NB4 (cell line): ENCODE measurements at regions not wholly inside any gene's neighbourhood (a gene's known extent, or its start where the extent isn't known, plus 50 kb on each side); places are given as distances from the start of the nearest gene placed in this dataset.

Experiments
- DNase-seq: peaks from one replicate; pipeline ENCODE4 v3.0.0; 2010; ENCODE audit warnings: low read depth
- H3K4me3 ChIP-seq: one replicate; pipeline ENCODE4 v1.5.1; 2011; ENCODE audit warnings: mild to moderate bottlenecking, low read depth, low read length, moderate library complexity
- MYC ChIP-seq: IDR thresholded peaks from 2 replicates; pipeline ENCODE4 v1.6.1; 2011; ENCODE audit warnings: low read depth, low read length
- POLR2A ChIP-seq: IDR thresholded peaks from 2 replicates; pipeline ENCODE4 v1.6.1; 2011; ENCODE audit warnings: mild to moderate bottlenecking; ENCODE audit not compliant: insufficient read length; ENCODE audit errors: extremely low read depth
- TF ChIP-seq, protein P1 (sequence below): IDR thresholded peaks from one replicate; pipeline ENCODE4 v1.5.1; 2012; ENCODE audit warnings: low read depth, low read length
- TF ChIP-seq, protein P2 (sequence below): IDR thresholded peaks from 2 replicates; pipeline ENCODE4 v1.6.1; 2011; ENCODE audit warnings: low read depth, low read length

DNA sequence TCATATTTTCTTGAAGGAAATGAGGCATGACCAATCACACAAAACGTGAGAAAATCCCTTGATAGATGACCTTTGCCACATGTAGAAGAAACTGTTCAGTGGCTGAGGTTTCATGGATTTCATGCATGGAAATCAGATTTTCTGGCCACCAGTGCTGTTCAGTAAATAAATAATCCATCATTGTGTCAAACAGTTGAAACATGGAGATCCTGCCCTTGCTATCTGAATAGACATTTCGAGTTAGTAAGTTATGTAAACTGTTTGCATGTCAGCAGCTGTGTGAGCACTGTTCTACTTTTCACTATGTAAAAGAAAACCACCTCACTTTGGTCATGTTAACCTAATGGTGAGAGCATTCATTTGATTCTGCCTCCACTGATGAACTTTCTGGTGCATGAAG is 793.9 kb upstream of the EPHA7 start:
- no peak for DNase-seq

DNA sequence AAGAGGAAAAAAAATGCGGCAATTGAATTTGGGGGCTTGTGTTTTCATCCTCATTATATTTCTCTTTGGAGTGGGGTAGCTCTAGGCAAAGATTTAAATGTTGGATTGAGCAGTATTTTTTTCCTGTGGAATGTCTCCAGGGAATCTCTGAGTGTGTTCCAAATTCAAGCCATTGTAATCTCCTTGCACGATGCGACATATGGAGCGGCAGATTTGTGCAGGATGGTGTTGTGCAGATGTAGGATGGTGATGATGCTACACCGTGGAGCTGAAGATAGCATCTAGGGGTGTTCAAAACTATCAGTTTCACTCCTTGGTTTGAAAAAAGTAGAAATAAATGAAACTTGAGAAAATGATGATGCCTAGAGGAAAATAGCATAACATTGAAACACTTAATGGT is 777.5 kb upstream of the EPHA7 start:
- H3K4me3 ChIP-seq = no peak overlapping the region
- TF ChIP-seq POLR2A (no peak), MYC (no peak)
- TF ChIP-seq, protein P1, sequence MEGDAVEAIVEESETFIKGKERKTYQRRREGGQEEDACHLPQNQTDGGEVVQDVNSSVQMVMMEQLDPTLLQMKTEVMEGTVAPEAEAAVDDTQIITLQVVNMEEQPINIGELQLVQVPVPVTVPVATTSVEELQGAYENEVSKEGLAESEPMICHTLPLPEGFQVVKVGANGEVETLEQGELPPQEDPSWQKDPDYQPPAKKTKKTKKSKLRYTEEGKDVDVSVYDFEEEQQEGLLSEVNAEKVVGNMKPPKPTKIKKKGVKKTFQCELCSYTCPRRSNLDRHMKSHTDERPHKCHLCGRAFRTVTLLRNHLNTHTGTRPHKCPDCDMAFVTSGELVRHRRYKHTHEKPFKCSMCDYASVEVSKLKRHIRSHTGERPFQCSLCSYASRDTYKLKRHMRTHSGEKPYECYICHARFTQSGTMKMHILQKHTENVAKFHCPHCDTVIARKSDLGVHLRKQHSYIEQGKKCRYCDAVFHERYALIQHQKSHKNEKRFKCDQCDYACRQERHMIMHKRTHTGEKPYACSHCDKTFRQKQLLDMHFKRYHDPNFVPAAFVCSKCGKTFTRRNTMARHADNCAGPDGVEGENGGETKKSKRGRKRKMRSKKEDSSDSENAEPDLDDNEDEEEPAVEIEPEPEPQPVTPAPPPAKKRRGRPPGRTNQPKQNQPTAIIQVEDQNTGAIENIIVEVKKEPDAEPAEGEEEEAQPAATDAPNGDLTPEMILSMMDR = no peak
- TF ChIP-seq, protein P2, sequence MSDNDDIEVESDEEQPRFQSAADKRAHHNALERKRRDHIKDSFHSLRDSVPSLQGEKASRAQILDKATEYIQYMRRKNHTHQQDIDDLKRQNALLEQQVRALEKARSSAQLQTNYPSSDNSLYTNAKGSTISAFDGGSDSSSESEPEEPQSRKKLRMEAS = no peak
- DNase-seq = no peak

More for the DNA sequence above, 793.9 kb upstream of the EPHA7 start:
- no peak overlapping the region for H3K4me3 ChIP-seq
- TF ChIP-seq, protein P1 = no peak
- TF ChIP-seq MYC (no peak), POLR2A (no peak)
- TF ChIP-seq, protein P2 = no peak

DNA sequence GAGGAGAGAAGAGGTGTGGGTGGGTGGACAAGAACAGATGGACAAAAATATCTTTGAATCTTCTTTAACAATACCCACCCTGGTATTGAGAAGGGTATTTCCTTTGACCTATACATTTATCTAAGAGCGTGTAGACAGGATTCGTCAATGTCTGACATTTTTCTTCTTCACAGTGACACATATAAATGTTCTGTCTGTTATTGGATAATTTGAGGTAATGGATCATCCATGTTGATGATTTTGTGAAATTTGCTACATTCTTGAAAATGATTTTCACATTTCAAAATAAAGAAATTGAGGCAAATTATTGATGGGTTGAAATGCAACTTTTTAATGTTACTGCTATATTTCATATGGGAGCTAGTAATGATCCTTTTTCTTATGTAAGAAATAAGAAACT is 770.7 kb upstream of the EPHA7 start:
- TF ChIP-seq, protein P2 = no peak
- TF ChIP-seq POLR2A = no peak
- no peak for TF ChIP-seq MYC
- TF ChIP-seq, protein P1 = no peak
- no peak overlapping the region for H3K4me3 ChIP-seq
- DNase-seq = no peak

DNA sequence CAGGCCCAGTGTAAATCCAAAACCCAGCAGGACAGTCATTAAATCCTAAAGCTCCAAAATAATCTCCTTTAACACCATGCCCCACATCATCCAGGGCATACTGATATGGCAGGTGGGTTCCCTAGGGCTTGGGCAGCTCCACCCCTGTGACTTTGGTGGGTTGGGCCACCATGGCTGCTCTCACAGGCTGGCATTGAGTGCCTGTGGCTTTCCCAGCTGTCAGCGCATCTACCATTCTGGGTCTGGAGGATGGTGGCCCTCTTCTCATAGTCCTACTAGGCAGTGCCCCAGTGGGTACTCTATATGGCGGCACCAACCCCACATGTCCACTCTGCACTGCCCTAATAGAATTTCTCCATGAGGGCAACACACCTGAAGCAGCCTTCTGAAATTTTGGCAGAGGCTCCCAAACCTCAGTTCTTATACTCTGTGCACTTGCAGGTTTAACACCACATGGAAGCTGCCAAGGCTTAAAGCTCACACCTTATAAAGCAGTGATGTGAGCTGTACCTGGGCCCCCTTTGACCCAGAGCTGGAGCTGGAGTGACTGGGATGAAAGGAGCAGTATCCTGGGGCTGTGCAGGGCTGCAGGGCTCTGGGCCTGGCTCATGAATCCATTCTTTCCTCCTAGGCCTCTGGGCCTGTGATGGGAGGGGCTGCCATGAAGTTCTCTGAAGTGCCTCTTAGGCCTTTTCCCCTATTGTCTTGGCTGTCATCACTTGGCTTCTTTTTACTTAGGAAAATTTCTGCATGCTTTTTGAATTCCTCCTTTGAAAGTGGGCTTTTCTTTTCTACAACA is 765.5 kb upstream of the EPHA7 start:
- no peak for DNase-seq
- no peak overlapping the region for H3K4me3 ChIP-seq
- TF ChIP-seq, protein P1 = no peak
- TF ChIP-seq POLR2A (no peak), MYC (no peak)
- TF ChIP-seq, protein P2 = no peak

DNA sequence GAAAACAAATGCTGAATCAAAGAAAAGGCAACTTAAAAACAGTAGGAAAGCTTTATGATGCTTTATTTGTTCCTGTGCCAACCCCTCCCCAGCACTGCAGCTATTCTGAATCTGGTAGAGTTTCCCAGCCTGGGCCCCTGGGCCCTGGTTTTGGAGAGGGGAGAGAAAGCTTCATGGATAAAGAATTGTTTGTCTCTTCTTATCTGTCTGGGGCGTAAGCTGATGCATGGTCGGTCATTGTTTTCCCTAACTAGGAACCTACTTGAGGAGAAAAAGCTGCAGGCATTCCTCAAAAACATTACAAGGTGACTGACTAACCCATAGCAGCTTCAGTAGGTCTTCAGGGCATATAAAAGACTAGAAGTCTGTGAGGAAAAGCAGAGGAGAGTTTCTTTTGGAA is 758.1 kb upstream of the EPHA7 start:
- DNase-seq = no peak
- no peak overlapping the region for H3K4me3 ChIP-seq
- no peak for TF ChIP-seq POLR2A
- TF ChIP-seq, protein P1 = no peak

DNA sequence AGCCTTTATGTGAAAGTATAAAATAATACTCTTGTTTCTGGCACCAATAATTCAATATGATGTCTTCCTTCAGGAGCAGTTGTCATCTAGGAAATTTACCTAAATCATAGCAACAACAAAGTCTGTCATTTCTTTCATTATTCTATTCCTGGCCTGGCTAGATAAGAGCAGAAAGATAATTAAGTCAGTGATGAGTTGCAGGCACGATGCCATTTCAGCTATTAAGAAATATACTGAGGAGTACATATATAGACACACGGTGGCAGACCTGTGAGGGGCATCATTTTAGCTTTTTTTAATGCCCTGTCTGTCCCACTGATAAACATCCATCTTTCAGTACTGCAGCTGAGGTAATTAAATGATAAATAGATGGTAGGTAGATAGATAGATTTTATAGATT is 756.1 kb upstream of the EPHA7 start:
- DNase-seq = no peak
- TF ChIP-seq MYC (no peak), POLR2A (no peak)
- TF ChIP-seq, protein P2 = no peak
- TF ChIP-seq, protein P1 = no peak
- H3K4me3 ChIP-seq = no peak overlapping the region
